ENCODE measurements at regions not wholly inside any gene's neighbourhood (a gene's known extent, or its start where the extent isn't known, plus 50 kb on each side); places are given as distances from the start of the nearest gene placed in this dataset.

DNA sequence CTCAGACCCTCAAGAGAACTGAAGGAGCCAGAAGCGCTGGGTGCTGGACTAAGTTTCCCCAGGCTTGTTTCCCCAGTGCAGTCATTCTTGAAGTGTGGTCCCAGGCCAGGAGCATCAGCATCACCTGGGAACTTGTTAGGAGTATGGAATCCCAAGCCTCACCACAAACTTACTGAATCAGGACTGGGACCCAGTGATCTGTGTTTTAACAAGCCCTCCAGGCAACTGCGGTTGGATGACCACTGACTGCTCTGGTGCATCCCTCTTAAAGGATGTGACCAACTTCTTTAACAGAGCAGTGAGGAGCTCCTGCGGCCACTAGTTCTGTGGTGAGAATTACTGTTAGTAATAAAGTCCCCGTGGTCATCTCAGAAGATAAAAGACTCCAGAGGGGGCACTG is 62.4 kb upstream of the DAZL start:
- DNase-seq (ENCODE audit: low spot score) (no peak), ATAC-seq (no peak)
- H3K27me3 Mint-ChIP-seq (ENCODE audit: insufficient read depth, low read depth, poor library complexity), result peaks cover 8% of the 10 kb centered on the region
- Histone ChIP-seq H3K27ac (ENCODE audit: low read depth) (no peak overlapping the region), H3K27me3 (ENCODE audit: insufficient read depth) (no peaks in the 10 kb centered on the region), H3K9me2 (ENCODE audit: insufficient read depth) (peaks cover 5% of the 10 kb centered on the region), H3K4me2 (no peak overlapping the region), H3K36me3 (ENCODE audit: insufficient read depth) (no peaks in the 10 kb centered on the region), H3K4me1 (ENCODE audit: insufficient read depth) (peaks cover 59% of the 10 kb centered on the region), H3K4me3 (no peak overlapping the region), H3F3A (replicated peaks; ENCODE audit: low read depth) (peaks cover 14% of the 10 kb centered on the region), H4K20me1 (replicated peaks; ENCODE audit: insufficient read depth) (no peaks in the 10 kb centered on the region), H2AFZ (no peak overlapping the region), H3K79me2 (replicated peaks; ENCODE audit: insufficient read depth) (peaks cover 25% of the 10 kb centered on the region)
- H3K36me3 Mint-ChIP-seq (ENCODE audit: low read depth), result peaks cover 51% of the 10 kb centered on the region
- H3K4me1 Mint-ChIP-seq, result peaks cover 54% of the 10 kb centered on the region
- TF ChIP-seq, protein P1, sequence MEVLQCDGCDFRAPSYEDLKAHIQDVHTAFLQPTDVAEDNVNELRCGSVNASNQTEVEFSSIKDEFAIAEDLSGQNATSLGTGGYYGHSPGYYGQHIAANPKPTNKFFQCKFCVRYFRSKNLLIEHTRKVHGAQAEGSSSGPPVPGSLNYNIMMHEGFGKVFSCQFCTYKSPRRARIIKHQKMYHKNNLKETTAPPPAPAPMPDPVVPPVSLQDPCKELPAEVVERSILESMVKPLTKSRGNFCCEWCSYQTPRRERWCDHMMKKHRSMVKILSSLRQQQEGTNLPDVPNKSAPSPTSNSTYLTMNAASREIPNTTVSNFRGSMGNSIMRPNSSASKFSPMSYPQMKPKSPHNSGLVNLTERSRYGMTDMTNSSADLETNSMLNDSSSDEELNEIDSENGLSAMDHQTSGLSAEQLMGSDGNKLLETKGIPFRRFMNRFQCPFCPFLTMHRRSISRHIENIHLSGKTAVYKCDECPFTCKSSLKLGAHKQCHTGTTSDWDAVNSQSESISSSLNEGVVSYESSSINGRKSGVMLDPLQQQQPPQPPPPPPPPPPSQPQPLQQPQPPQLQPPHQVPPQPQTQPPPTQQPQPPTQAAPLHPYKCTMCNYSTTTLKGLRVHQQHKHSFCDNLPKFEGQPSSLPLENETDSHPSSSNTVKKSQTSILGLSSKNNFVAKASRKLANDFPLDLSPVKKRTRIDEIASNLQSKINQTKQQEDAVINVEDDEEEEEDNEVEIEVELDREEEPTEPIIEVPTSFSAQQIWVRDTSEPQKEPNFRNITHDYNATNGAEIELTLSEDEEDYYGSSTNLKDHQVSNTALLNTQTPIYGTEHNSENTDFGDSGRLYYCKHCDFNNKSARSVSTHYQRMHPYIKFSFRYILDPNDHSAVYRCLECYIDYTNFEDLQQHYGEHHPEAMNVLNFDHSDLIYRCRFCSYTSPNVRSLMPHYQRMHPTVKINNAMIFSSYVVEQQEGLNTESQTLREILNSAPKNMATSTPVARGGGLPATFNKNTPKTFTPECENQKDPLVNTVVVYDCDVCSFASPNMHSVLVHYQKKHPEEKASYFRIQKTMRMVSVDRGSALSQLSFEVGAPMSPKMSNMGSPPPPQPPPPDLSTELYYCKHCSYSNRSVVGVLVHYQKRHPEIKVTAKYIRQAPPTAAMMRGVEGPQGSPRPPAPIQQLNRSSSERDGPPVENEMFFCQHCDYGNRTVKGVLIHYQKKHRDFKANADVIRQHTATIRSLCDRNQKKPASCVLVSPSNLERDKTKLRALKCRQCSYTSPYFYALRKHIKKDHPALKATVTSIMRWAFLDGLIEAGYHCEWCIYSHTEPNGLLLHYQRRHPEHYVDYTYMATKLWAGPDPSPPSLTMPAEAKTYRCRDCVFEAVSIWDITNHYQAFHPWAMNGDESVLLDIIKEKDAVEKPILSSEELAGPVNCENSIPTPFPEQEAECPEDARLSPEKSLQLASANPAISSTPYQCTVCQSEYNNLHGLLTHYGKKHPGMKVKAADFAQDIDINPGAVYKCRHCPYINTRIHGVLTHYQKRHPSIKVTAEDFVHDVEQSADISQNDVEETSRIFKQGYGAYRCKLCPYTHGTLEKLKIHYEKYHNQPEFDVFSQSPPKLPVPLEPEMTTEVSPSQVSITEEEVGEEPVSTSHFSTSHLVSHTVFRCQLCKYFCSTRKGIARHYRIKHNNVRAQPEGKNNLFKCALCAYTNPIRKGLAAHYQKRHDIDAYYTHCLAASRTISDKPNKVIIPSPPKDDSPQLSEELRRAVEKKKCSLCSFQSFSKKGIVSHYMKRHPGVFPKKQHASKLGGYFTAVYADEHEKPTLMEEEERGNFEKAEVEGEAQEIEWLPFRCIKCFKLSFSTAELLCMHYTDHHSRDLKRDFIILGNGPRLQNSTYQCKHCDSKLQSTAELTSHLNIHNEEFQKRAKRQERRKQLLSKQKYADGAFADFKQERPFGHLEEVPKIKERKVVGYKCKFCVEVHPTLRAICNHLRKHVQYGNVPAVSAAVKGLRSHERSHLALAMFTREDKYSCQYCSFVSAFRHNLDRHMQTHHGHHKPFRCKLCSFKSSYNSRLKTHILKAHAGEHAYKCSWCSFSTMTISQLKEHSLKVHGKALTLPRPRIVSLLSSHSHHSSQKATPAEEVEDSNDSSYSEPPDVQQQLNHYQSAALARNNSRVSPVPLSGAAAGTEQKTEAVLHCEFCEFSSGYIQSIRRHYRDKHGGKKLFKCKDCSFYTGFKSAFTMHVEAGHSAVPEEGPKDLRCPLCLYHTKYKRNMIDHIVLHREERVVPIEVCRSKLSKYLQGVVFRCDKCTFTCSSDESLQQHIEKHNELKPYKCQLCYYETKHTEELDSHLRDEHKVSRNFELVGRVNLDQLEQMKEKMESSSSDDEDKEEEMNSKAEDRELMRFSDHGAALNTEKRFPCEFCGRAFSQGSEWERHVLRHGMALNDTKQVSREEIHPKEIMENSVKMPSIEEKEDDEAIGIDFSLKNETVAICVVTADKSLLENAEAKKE (CRISPR knock-in tag; IDR thresholded peaks at IDR 0.05), result no peak
- TF ChIP-seq JUNB (IDR thresholded peaks at IDR 0.05; ENCODE audit: unreplicated experiment) (no peak), ZNF331 (CRISPR knock-in tag; IDR thresholded peaks at IDR 0.05; ENCODE audit: low read depth) (no peak), EZH2phosphoT487 (IDR thresholded peaks at IDR 0.05; ENCODE audit: unreplicated experiment) (no peak), CREB1 (CRISPR knock-in tag; IDR thresholded peaks at IDR 0.05; ENCODE audit: low read depth) (no peak), ZNF114 (CRISPR knock-in tag; IDR thresholded peaks at IDR 0.05) (no peak), EZH2 (IDR thresholded peaks at IDR 0.05; ENCODE audit: low read depth, unreplicated experiment) (no peak)
- TF ChIP-seq, protein P2, sequence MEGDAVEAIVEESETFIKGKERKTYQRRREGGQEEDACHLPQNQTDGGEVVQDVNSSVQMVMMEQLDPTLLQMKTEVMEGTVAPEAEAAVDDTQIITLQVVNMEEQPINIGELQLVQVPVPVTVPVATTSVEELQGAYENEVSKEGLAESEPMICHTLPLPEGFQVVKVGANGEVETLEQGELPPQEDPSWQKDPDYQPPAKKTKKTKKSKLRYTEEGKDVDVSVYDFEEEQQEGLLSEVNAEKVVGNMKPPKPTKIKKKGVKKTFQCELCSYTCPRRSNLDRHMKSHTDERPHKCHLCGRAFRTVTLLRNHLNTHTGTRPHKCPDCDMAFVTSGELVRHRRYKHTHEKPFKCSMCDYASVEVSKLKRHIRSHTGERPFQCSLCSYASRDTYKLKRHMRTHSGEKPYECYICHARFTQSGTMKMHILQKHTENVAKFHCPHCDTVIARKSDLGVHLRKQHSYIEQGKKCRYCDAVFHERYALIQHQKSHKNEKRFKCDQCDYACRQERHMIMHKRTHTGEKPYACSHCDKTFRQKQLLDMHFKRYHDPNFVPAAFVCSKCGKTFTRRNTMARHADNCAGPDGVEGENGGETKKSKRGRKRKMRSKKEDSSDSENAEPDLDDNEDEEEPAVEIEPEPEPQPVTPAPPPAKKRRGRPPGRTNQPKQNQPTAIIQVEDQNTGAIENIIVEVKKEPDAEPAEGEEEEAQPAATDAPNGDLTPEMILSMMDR (conservative IDR thresholded peaks at IDR 0.05; ENCODE audit: low read depth in 2 of 2), result no peak
- TF ChIP-seq, protein P3, sequence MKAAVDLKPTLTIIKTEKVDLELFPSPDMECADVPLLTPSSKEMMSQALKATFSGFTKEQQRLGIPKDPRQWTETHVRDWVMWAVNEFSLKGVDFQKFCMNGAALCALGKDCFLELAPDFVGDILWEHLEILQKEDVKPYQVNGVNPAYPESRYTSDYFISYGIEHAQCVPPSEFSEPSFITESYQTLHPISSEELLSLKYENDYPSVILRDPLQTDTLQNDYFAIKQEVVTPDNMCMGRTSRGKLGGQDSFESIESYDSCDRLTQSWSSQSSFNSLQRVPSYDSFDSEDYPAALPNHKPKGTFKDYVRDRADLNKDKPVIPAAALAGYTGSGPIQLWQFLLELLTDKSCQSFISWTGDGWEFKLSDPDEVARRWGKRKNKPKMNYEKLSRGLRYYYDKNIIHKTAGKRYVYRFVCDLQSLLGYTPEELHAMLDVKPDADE (IDR thresholded peaks at IDR 0.05), result no peak
- TF ChIP-seq, protein P4, sequence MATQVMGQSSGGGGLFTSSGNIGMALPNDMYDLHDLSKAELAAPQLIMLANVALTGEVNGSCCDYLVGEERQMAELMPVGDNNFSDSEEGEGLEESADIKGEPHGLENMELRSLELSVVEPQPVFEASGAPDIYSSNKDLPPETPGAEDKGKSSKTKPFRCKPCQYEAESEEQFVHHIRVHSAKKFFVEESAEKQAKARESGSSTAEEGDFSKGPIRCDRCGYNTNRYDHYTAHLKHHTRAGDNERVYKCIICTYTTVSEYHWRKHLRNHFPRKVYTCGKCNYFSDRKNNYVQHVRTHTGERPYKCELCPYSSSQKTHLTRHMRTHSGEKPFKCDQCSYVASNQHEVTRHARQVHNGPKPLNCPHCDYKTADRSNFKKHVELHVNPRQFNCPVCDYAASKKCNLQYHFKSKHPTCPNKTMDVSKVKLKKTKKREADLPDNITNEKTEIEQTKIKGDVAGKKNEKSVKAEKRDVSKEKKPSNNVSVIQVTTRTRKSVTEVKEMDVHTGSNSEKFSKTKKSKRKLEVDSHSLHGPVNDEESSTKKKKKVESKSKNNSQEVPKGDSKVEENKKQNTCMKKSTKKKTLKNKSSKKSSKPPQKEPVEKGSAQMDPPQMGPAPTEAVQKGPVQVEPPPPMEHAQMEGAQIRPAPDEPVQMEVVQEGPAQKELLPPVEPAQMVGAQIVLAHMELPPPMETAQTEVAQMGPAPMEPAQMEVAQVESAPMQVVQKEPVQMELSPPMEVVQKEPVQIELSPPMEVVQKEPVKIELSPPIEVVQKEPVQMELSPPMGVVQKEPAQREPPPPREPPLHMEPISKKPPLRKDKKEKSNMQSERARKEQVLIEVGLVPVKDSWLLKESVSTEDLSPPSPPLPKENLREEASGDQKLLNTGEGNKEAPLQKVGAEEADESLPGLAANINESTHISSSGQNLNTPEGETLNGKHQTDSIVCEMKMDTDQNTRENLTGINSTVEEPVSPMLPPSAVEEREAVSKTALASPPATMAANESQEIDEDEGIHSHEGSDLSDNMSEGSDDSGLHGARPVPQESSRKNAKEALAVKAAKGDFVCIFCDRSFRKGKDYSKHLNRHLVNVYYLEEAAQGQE (IDR thresholded peaks at IDR 0.05; ENCODE audit: unreplicated experiment), result no peak
- no peak overlapping the region for H3K27ac Mint-ChIP-seq
- H3K9me3 Mint-ChIP-seq, result peaks cover 20% of the 10 kb centered on the region
- no peak overlapping the region for H3K4me3 Mint-ChIP-seq

Measured in GM23338 (cell line).